ENCODE measurements at regions not wholly inside any gene's neighbourhood (a gene's known extent, or its start where the extent isn't known, plus 50 kb on each side); places are given as distances from the start of the nearest gene placed in this dataset.

DNA sequence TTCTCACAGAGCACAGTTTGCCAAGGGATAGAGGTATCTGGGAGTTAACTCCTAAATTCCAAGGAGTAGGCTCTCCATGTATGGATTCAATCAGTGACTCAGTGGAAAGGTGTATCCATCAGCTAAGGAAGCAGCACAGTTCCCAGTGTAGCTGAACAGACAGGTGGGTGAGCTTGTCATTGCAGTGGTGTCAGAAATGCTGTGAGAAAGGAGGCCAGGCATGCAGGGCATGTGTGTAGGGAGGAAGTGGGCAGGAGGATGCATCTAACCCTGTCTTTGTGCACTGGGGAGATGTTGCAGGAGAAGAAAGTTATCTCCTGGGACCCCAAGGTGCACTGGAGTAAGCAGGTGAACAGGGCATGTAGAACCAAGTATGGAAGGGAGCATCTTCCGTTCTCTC, 539.0 kb downstream of the VRK1 start:
- Mint-ChIP-seq H3K36me3 (ENCODE audit: insufficient read depth in 2 of 2) (peaks cover 13 to 14% of the 10 kb centered on the region in 2 donors), H3K9me3 (peaks cover 14 to 15% of the 10 kb centered on the region in 2 donors), H3K27ac (no peak overlapping the region), H3K4me3 (no peak overlapping the region), H3K4me1 (ENCODE audit: low read depth) (peaks cover 19% of the 10 kb centered on the region), H3K27me3 (ENCODE audit: low read depth) (peaks cover 10% of the 10 kb centered on the region)
- ATAC-seq (replicated peaks in 1 of 2), result no peak
- DNase-seq, result no peak

DNA sequence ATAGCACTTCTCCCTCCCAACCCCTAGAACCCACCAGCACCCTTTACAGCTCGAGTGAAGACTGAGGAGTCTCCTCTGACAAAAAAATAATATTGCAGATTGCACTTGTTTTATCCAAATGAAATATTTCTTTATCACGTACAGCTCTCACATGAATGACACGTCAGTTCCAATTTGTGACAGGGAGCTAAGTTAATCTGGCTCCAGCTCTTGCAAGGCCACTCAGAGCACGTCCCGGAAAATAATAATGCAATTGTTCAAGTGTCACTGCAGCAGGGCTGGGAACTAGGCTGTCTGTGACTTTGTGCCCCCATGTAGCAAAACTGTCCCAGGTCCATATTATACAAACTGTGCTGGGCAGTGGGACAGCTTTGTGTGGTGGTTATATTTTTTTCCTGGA, 539.6 kb downstream of the VRK1 start:
- H3K9me3 Mint-ChIP-seq, result peaks cover 14 to 19% of the 10 kb centered on the region in 2 donors
- peaks cover 12% of the 10 kb centered on the region for H3K4me1 Mint-ChIP-seq (ENCODE audit: low read depth)
- ATAC-seq (replicated peaks in 1 of 2), result no peak
- peaks cover 10% of the 10 kb centered on the region for H3K27me3 Mint-ChIP-seq (ENCODE audit: low read depth)
- H3K4me3 Mint-ChIP-seq, result no peak overlapping the region
- no peak overlapping the region for H3K27ac Mint-ChIP-seq
- H3K36me3 Mint-ChIP-seq (ENCODE audit: insufficient read depth in 2 of 2), result peaks cover 13 to 16% of the 10 kb centered on the region in 2 donors
- DNase-seq, result no peak

DNA sequence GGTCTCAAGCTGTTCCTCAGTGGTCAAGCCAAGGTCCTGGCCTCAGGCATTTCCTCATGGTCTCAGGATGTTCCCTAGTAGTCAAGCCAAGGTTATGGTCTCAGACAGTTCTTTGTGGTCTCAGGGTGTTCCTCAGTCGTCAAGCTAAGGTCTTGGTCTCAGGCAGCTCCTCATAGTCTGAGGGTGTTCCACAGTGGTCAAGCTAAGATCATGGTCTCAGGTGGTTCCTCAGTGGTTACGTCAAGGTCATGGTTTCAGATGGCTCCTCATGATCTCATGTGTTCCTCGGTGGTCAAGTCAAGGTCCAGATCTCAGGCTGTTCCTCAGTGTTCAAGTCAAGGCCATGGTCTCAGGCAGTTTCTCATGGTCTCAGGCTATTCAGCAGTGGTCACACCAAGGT, 540.1 kb downstream of the VRK1 start:
- peaks cover 13 to 17% of the 10 kb centered on the region in 2 donors for H3K36me3 Mint-ChIP-seq (ENCODE audit: insufficient read depth in 2 of 2)
- H3K4me3 Mint-ChIP-seq, result no peak overlapping the region
- H3K27ac Mint-ChIP-seq, result no peak overlapping the region
- peaks cover 10% of the 10 kb centered on the region for H3K27me3 Mint-ChIP-seq (ENCODE audit: low read depth)
- DNase-seq (no peak), ATAC-seq (replicated peaks in 1 of 2) (no peak)
- H3K9me3 Mint-ChIP-seq, result peaks cover 14 to 20% of the 10 kb centered on the region in 2 donors
- H3K4me1 Mint-ChIP-seq (ENCODE audit: low read depth), result peaks cover 8% of the 10 kb centered on the region

DNA sequence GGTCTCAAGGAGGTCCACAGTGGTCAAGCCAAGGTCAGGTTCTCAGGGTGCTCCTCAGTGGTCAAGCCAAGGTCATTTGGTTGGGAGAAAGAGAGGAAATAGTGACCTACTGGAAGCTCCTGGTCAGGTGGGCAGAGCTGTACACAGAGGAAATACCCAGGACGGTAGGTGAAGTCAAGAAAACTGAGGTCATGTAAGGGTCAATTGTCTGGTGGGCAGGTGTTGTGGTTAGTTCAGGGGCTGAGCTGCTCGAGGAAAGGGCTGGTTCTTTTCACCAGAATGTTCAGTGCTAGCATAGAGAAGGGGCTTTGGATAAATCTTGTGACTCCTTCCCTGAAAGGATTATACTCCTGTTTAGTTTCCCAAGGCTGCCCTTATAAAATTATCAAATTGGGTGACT, 540.5 kb downstream of the VRK1 start:
- H3K27ac Mint-ChIP-seq, result no peak overlapping the region
- H3K9me3 Mint-ChIP-seq, result peaks cover 14 to 20% of the 10 kb centered on the region in 2 donors
- peaks cover 4% of the 10 kb centered on the region for H3K4me1 Mint-ChIP-seq (ENCODE audit: low read depth)
- H3K36me3 Mint-ChIP-seq (ENCODE audit: insufficient read depth in 2 of 2), result peaks cover 13 to 17% of the 10 kb centered on the region in 2 donors
- no peak for ATAC-seq (replicated peaks in 1 of 2)
- no peak overlapping the region for H3K4me3 Mint-ChIP-seq
- H3K27me3 Mint-ChIP-seq (ENCODE audit: low read depth), result peaks cover 10% of the 10 kb centered on the region
- no peak for DNase-seq

DNA sequence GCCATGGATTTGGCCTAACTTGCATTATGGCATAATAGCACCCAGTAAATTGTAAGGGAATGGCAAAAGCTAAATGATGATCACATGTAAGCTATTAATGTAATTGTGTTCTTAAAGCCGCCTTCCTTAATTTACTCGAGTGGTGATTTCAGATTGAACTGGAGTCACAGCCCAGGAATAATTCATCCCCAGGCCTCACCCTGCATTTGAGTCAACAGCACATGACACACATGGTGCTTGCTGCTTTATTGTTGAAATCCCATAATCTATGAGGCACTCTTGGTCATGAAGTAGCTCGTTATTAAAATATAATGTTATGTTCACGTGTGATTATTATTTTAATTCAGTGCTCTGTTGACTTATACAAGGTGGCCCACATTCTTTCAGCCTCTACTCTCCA, 547.5 kb downstream of the VRK1 start:
- H3K4me1 Mint-ChIP-seq (ENCODE audit: low read depth), result no peaks in the 10 kb centered on the region
- peaks cover 9 to 15% of the 10 kb centered on the region in 2 donors for H3K9me3 Mint-ChIP-seq
- DNase-seq (no peak), ATAC-seq (replicated peaks in 1 of 2) (no peak)
- H3K36me3 Mint-ChIP-seq (ENCODE audit: insufficient read depth in 2 of 2), result peaks cover 6 to 10% of the 10 kb centered on the region in 2 donors
- H3K4me3 Mint-ChIP-seq, result no peak overlapping the region
- H3K27ac Mint-ChIP-seq, result no peak overlapping the region
- peaks cover 16% of the 10 kb centered on the region for H3K27me3 Mint-ChIP-seq (ENCODE audit: low read depth)

DNA sequence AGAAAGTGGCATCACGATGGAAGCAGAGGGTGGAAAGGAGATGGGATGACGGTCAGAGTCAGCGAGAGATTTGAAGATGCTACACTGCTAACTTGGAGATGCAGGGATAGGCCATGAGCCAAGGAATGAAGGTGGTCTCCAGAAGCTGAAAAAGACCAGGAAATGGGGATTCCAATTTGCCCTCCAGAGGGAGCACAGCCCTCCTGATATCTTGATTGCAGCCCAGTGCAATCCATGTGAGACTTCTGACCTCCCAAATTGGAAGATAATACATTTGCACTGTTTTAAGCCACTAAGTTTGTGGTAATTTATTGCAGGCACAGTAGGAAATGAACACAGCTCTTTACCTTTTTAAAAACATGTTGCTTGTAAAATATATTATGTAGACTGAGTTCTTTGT, 549.5 kb downstream of the VRK1 start:
- DNase-seq (no peak), ATAC-seq (replicated peaks in 1 of 2) (no peak)
- Mint-ChIP-seq H3K36me3 (ENCODE audit: insufficient read depth in 2 of 2) (peaks cover 0 to 2% of the 10 kb centered on the region in 2 donors), H3K4me3 (no peak overlapping the region), H3K27me3 (ENCODE audit: low read depth) (peaks cover 6% of the 10 kb centered on the region), H3K9me3 (peaks cover 0 to 3% of the 10 kb centered on the region in 2 donors), H3K27ac (no peak overlapping the region), H3K4me1 (ENCODE audit: low read depth) (peaks cover 8% of the 10 kb centered on the region)

DNA sequence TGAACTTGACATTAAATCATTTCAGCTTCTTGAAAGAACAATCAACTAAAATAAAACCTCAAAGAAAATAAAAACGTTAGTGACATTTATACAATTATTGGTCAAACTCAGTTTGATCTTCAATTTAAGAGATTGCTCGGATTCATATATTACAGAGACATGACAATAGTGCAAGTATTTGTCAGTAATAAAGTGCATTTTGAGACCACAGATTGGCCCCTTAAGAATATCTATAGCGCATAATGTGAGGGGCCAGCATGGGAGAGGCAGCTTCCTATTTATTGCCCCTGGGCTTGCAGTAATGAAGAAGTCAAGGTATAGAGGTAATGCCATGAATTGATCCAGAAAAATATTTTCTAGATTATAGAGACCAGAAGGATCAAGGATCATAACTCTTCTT, 552.3 kb downstream of the VRK1 start:
- Mint-ChIP-seq H3K4me1 (ENCODE audit: low read depth) (peaks cover 8% of the 10 kb centered on the region), H3K9me3 (no peaks in the 10 kb centered on the region), H3K4me3 (no peak overlapping the region), H3K27me3 (ENCODE audit: low read depth) (peaks cover 6% of the 10 kb centered on the region), H3K36me3 (ENCODE audit: insufficient read depth in 2 of 2) (no peaks in the 10 kb centered on the region), H3K27ac (peak overlapping the region; percentile 23)
- ATAC-seq (replicated peaks in 1 of 2) (no peak), DNase-seq (no peak)

DNA sequence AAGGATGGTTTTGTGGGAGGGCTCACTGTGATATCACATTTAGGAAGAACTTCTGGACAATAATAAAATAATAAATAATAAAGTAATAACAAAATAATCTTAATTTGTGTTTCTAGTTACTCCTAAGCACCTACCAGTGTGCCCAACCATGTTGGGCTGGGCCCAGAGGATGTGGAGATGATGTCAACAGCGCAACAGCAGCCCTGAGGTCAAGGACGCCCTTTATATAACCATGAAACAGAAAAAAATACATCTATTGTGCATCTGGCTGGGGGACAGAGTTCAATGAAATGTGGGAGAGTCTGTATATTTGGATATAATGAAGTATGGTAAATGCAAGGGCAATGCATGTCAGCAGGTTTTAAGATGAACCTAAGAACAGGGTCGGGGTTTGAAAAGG, 552.8 kb downstream of the VRK1 start:
- ATAC-seq (replicated peaks in 1 of 2) (no peak), DNase-seq (no peak)
- Mint-ChIP-seq H3K9me3 (no peaks in the 10 kb centered on the region), H3K4me1 (ENCODE audit: low read depth) (peaks cover 8% of the 10 kb centered on the region), H3K27me3 (ENCODE audit: low read depth) (peaks cover 6% of the 10 kb centered on the region), H3K36me3 (ENCODE audit: insufficient read depth in 2 of 2) (no peaks in the 10 kb centered on the region), H3K4me3 (no peak overlapping the region), H3K27ac (no peak overlapping the region)

DNA sequence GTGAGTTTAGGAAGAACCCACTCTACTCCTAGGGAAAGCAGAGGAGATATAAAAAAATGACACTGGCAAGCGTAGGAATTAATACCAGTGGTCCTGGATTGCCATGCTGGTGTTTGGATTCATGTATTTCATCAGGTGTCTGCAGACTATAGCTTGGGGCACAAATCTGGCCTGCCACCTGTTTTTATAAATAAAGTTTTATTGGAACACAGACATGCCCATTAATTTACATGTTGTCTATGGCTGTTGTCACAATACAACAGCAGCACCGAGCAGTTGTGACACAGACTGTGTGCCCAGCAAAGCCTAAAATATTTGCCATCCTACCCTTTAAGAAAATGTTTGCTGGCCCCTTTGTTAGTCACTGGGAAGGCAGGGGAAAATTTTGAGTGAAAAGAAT, 553.2 kb downstream of the VRK1 start:
- Mint-ChIP-seq H3K27ac (no peak overlapping the region), H3K27me3 (ENCODE audit: low read depth) (peaks cover 6% of the 10 kb centered on the region), H3K4me1 (ENCODE audit: low read depth) (peaks cover 8% of the 10 kb centered on the region), H3K36me3 (ENCODE audit: insufficient read depth in 2 of 2) (no peaks in the 10 kb centered on the region), H3K9me3 (peaks cover 0 to 2% of the 10 kb centered on the region in 2 donors), H3K4me3 (no peak overlapping the region)
- DNase-seq (no peak), ATAC-seq (replicated peaks in 1 of 2) (no peak)

DNA sequence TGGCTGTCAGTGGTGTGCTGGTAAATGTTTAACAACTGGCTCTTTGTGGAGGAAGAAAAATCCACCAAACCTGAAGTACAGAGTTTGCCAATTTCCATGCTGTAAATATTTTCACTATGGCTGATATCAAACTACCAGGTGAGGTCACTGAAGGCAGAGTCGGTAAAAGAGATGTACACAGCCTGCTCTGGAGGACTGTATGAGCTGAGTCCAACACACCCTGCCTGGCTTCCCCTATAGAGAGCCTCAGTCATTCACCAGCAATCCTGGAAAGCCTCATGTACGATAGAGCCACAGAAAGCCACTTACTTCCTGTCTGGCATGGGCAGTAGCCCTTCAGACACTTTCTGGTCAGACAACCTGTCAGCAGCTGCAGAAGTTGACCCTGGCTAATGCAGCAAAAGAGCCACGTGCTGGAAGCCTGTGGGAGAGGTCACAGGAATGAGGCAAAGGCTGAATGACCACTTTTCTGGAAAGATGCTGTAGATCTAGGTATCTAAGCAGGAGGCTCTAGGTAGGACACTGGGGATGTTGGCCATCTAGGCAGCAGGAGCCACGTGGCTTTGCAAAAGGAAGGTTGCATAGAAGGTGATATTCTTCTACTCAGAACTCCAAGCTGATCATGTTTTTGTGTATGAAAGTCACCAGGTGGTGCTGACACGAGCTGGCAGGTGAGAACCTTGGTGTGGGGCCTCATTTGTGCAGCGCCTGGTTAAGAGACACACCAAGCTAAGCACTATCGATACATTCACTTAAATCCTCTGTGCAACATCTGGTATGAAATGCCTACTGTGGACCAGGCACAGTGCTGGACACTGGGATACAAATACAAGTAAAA, 553.9 kb downstream of the VRK1 start:
- no peak overlapping the region for H3K27ac Mint-ChIP-seq
- H3K4me1 Mint-ChIP-seq (ENCODE audit: low read depth), result peaks cover 8% of the 10 kb centered on the region
- DNase-seq (no peak), ATAC-seq (replicated peaks in 1 of 2) (no peak)
- H3K9me3 Mint-ChIP-seq, result peaks cover 0 to 2% of the 10 kb centered on the region in 2 donors
- peaks cover 5% of the 10 kb centered on the region for H3K27me3 Mint-ChIP-seq (ENCODE audit: low read depth)
- no peak overlapping the region for H3K4me3 Mint-ChIP-seq
- H3K36me3 Mint-ChIP-seq (ENCODE audit: insufficient read depth in 2 of 2), result no peaks in the 10 kb centered on the region

DNA sequence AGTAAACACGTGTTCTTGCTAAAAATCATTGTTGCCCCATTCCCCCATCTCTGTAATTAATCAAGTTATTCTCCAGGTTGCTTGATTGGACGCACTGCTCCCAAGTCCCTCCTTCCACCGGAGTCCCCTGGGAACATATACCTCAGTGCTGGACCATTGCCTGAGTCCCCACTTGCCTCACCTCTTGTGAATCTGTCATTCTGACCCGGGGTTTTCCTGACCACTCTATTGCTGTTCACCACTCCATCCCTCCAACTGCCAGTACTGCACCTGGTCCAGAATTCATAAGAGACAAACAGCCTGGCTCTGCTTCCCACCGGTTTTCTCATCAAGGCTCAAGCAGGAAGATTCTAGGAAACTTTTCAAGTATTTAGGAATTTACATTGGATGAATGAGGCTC, 555.9 kb downstream of the VRK1 start:
- Mint-ChIP-seq H3K4me1 (ENCODE audit: low read depth) (peaks cover 8% of the 10 kb centered on the region), H3K27ac (no peak overlapping the region)
- no peak for ATAC-seq (replicated peaks in 1 of 2)

DNA sequence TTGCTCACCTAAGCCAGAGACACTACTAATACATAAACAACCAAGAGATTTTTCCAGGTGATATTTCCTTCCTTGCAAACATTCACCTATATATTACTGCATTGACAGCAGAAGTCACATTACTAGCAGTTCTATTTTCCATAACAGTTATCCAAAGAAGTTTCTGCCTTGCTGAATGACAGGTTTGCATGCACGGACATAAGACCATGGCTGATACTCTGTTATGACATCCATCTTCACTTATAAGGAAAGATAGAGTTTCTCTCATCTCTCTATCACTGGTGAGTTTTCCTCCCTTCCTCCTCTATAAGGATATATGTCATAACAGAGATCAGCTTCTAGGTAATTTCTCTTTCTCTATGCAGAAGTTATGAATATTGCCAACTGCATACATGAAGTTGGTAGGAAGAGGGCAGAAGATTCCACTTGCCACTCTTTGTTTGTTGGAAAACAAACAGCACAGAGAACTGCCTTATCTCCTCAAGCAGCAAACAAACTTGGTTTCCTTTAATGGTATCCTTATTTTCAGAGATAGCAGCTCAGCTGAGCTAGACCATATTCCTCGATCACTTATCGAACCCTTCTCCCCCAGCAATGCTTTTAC, 557.0 kb downstream of the VRK1 start:
- H3K4me1 Mint-ChIP-seq (ENCODE audit: low read depth), result peaks cover 8% of the 10 kb centered on the region
- H3K9me3 Mint-ChIP-seq, result peaks cover 2 to 4% of the 10 kb centered on the region in 2 donors
- no peaks in the 10 kb centered on the region for H3K36me3 Mint-ChIP-seq (ENCODE audit: insufficient read depth in 2 of 2)
- no peak overlapping the region for H3K27ac Mint-ChIP-seq
- no peaks in the 10 kb centered on the region for H3K27me3 Mint-ChIP-seq (ENCODE audit: low read depth)
- ATAC-seq (replicated peaks in 1 of 2) (no peak), DNase-seq (no peak)
- H3K4me3 Mint-ChIP-seq, result no peak overlapping the region

More for the DNA sequence above, 555.9 kb downstream of the VRK1 start:
- Mint-ChIP-seq H3K9me3 (peaks cover 2 to 4% of the 10 kb centered on the region in 2 donors), H3K36me3 (ENCODE audit: insufficient read depth in 2 of 2) (no peaks in the 10 kb centered on the region), H3K27me3 (ENCODE audit: low read depth) (no peaks in the 10 kb centered on the region), H3K4me3 (no peak overlapping the region)
- no peak for DNase-seq

DNA sequence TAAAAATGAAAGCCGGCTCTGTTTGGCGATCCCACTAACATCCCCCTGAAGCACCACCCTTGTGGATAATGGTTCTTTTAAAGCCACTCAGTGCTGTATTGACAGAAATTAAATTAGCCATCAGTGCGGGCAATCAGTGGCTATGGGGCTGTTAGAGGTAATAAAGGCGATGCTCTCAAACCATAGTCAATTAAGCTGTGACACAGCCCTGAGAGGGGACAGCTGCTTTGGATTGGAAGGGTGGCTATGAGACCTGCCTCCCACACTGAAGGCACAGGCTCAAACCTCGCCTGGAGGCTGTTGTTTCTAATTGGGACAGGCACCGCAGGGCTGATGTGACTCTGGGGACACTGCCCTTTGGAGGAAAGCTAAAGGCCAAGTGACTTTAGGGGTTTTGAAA, 562.2 kb downstream of the VRK1 start:
- H3K4me3 Mint-ChIP-seq, result no peak overlapping the region
- H3K27ac Mint-ChIP-seq, result no peak overlapping the region
- no peaks in the 10 kb centered on the region for H3K36me3 Mint-ChIP-seq (ENCODE audit: insufficient read depth in 2 of 2)
- peaks cover 2 to 4% of the 10 kb centered on the region in 2 donors for H3K9me3 Mint-ChIP-seq
- DNase-seq (no peak), ATAC-seq (replicated peaks in 1 of 2) (no peak)
- H3K27me3 Mint-ChIP-seq (ENCODE audit: low read depth), result no peaks in the 10 kb centered on the region
- H3K4me1 Mint-ChIP-seq (ENCODE audit: low read depth), result no peaks in the 10 kb centered on the region
